ENCODE measurements at regions not wholly inside any gene's neighbourhood (a gene's known extent, or its start where the extent isn't known, plus 50 kb on each side); places are given as distances from the start of the nearest gene placed in this dataset.
A peak's percentile ranks its signal among the peaks of the same experiment; 100 is the strongest.

GRCh38 chr7:27419581-27420177 lies 177.1 kb downstream of the EVX1 start (continued):
- TF ChIP-seq PAXIP1 (CRISPR knock-in tag; conservative IDR thresholded peaks at IDR 0.05): 0 out of 2 replicates have a peak, but pooled peaks have one; percentile 21

- H3K36me3 ChIP-seq (replicated peaks in 1 of 2; ENCODE audit: control insufficient read depth in 1 of 2, insufficient read depth in 2 of 2, low read length in 2 of 2): no peaks in the 10 kb centered on the region
- no peak overlapping the region for H2AFZ ChIP-seq (ENCODE audit: low read length)
- H3K27me3 ChIP-seq (ENCODE audit: control insufficient read depth in 1 of 2, insufficient read depth in 2 of 2, low read length in 2 of 2): peaks cover 0 to 2% of the 10 kb centered on the region in 2 experiments; a peak in 2 of 5 replicates
- ATAC-seq: no peak
- H3K4me3 ChIP-seq (replicated peaks in 1 of 3; ENCODE audit: insufficient read depth in 1 of 3, low read depth in 2 of 3, low read length in 3 of 3): no peak overlapping the region
- BruUV-seq (replicated peaks): no TSS peak
- H3K4me2 ChIP-seq (ENCODE audit: low read depth, low read length): no peak overlapping the region
- 0 out of 2 replicates have a peak, but pooled peaks cover 6% of the 10 kb centered on the region for H3K4me1 ChIP-seq (ENCODE audit: insufficient read depth, low read length)
- in situ Hi-C loops (cut with HindIII; ENCODE audit: extremely low pct_ligation_motif_present, low pct_unique_long_range_greater_than_20kb): no loop called here
- H3K27ac ChIP-seq (ENCODE audit: extremely low read length, insufficient read depth, low read length): no peak overlapping the region
- no peak overlapping the region for H3K9ac ChIP-seq (ENCODE audit: insufficient read depth, low read depth, low read length)
- no peak for TF ChIP-seq FOXM1 (CRISPR knock-in tag; IDR thresholded peaks at IDR 0.05)
- no peak for TF ChIP-seq ZNF280D (CRISPR knock-in tag; IDR thresholded peaks at IDR 0.05)
- TF ChIP-seq ZNF784 (CRISPR knock-in tag; IDR thresholded peaks at IDR 0.05; ENCODE audit: borderline replicate concordance): no peak
- TF ChIP-seq ZNF557 (CRISPR knock-in tag; IDR thresholded peaks at IDR 0.05): no peak
- TF ChIP-seq NFIC (IDR thresholded peaks at IDR 0.05; ENCODE audit: low read length): no peak
- no peak for TF ChIP-seq ZNF766 (CRISPR knock-in tag; IDR thresholded peaks at IDR 0.05; ENCODE audit: borderline replicate concordance)
- H4K20me1 ChIP-seq (ENCODE audit: insufficient read depth, low read length): no peaks in the 10 kb centered on the region
- CTCF ChIA-PET (ENCODE audit: low intra/inter-chr PET ratio, low total read pairs): no interaction called here
- no peak for DNase-seq (ENCODE audit: low spot score)
- POLR2A ChIA-PET: no interaction called here
- H3K9me3 ChIP-seq (ENCODE audit: low read length): no peaks in the 10 kb centered on the region
- intact Hi-C loops (cut with micrococcal nuclease; ENCODE audit: unreplicated experiment): no loop called here
- FAIRE-seq: no peak
- 2% methylated on average over 2 of the region's 2 CpGs for WGBS (ENCODE audit: low lambda C conversion rate)
- H3K79me2 ChIP-seq (ENCODE audit: insufficient read depth, low read length): no peaks in the 10 kb centered on the region
Observed at GRCh38 chr7:27420702-27421101, 178.1 kb downstream of the EVX1 start.
